HL-60/S4 treated with retinoic acid at 250 ng/mL for 4 days and 3 days (cell line): ENCODE measurements at regions not wholly inside any gene's neighbourhood (a gene's known extent, or its start where the extent isn't known, plus 50 kb on each side); places are given as distances from the start of the nearest gene placed in this dataset.

ENCODE experiments used
- in situ Hi-C: fragments of 300-500 bp; cut with MboI; formaldehyde crosslinking; loops from 2 replicates; pipeline ENCODE4 v1.7.0; 2022; ENCODE audit warnings: low sequenced_read_pairs

- in situ Hi-C loops = no loop called here
Observed at GRCh38 chr18:77815666-77816338, 566.2 kb downstream of the GALR1 start.

DNA sequence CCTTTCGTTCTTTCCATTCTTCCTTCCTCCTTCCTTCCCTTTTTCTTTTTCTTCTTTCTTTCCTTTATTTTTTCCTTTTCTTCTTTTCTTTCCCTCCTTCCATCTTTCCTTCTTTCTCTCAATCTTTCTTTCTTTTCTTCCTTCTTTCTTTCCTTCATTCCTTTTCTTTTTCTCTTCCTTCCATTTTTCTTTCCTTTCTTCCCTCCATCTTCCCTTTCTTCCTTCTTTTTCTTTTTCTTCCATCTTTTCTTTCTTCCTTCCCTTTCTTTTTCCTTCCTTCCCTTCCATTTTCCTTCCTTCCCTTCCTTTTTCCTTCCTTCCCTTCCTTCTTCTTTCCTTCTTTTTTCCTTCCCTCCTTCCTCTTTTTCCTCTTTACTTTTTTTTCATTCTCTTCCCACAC is 568.7 kb downstream of the GALR1 start:
- in situ Hi-C loops = no loop called here

- in situ Hi-C loops = no loop called here
Observed at GRCh38 chr18:77820472-77820871, 570.8 kb downstream of the GALR1 start.

- in situ Hi-C loops = no loop called here
Observed at GRCh38 chr18:77821892-77822291, 572.2 kb downstream of the GALR1 start.

- in situ Hi-C loops = no loop called here
Observed at GRCh38 chr18:77822632-77823031, 573.0 kb downstream of the GALR1 start.

- in situ Hi-C loops = no loop called here
Observed at GRCh38 chr18:77833807-77834206, 584.2 kb downstream of the GALR1 start.

DNA sequence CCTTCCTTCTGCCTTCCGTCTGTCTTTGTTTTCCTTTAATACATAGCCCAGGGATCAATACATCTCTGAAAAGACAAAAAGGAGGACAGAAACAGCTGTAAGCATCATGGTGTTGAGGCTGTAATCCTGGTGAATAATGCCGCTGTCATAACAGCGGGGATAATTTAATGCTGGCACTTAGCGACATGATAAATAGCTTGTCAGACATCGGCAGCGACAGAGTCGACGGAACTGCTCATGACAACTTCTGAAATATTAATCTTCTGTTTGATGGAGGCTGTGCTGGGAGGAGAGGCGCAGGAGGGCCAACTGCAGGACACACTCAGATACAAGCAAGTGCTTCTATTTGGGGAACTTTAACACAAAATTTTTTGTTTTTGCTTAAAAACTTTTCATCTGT is 602.2 kb downstream of the GALR1 start:
- in situ Hi-C loops = no loop called here

DNA sequence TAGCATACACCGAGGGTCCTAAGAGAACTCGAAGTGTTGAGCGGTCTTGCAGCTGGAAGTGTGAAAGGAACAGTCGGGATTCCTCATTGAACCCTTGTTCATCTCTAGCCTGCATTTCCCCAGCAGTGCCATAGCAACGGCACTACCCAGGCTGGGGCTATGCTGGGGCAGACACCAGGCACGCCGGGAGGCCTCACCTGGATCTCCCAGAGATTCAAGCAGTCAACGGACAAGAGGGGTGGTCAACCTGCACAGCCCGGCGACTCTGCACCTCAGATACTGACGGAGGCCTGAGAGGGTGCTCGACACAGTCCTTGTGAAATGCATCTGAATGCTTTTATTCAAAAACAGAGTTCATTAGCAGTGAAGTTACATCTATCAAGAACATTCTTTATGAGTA is 604.2 kb downstream of the GALR1 start:
- in situ Hi-C loops = no loop called here

DNA sequence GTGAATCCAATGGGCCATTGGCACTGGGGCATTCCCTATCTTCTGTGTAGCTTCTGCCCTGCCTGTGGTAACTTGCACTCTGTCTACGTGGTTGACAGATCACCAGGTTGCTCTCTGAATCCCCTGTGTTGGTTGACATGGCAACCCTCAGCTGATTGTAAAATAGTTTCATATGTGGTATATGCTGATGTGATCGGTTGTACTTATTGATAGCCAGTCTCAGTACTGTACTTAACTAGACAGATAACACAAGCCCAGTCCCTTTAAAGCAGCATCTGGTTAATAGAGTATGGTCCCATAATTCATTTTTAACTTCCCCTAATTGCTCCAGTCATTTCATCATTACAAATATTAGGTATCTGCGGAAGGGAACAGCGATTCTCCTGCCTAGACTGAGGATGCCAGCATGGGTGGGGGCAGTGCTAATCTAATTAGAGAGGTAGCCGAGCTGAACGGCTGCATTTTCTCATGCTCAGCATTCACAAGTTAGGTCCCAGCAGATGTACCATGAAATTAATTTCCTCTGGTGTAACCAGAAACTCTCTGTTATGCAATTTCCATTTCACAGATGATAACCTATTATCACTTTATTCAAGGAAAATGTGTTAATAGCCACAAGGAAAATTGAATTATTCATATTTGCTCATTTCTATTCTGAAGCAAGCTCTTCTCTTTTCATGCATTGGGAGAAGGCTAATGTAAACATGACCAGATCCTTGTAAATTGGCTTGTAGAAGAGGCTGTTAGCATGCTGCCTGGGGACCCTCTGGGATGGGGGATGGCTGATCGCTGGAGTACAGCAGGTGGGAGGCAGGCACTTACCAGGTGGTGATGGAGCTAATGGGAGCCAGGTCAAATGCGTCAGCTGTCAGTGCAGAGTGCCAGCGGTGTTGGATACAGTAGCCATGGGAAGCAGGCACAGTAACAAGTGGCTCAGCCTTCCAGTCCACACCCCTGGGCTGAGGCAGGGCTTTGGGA is 608.3 kb downstream of the GALR1 start:
- in situ Hi-C loops = no loop called here

- in situ Hi-C loops = no loop called here
Observed at GRCh38 chr18:77859634-77860033, 610.0 kb downstream of the GALR1 start.

DNA sequence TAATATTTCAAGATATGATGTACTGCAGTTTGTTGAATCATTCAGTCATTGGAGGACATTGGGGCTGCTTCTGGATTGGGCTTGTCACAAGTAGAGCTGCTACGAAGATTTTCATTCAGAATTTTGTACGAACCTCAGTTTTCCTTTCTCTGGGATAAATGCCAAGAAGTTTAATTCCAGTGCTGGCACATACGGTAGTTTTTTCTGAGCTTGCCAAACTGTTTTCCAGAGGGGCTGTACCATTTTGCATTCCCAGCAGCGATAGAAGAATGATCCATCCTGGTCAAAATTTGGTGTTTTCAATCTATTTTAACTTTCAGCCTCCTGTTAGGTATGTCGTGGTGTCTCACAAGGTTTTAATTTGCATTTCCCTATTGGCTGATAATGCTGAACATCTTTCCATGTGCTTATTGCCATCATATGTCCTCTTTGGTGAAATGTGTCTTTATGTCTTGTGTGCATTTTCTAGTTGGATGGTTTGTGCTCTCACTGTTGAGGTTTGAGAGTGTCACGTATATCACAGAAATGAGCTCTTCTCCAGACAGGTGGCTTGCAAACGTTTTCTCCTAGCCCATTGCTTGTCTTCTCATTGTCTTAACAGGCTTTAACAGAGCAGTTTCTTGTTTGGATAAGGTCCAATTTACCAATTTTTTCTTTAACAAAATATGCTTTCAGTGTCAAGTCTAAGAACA is 612.6 kb downstream of the GALR1 start:
- in situ Hi-C loops = no loop called here

- in situ Hi-C loops = no loop called here
Observed at GRCh38 chr18:77865853-77866252, 616.2 kb downstream of the GALR1 start.

- in situ Hi-C loops = no loop called here
Observed at GRCh38 chr18:77866351-77866750, 616.7 kb downstream of the GALR1 start.

DNA sequence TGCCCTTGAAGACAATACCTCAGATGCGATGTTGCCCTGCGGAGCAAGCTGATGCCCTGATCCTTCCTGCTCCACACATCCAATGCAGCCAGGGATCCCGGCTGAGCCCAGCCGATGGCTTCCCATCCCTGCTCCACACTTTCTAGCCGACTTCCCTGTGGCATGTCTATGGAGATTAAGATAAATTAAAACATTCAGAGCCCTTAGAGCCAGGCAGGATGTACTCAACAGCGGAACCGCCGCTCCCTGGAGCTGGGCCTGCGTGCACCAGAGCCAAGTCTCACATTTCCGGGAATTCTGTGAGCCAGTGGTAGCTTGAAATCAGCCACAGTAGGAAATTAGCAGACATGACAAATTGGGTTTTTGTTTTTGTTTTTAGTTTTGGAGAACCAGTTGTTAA is 620.6 kb downstream of the GALR1 start:
- in situ Hi-C loops = no loop called here

DNA sequence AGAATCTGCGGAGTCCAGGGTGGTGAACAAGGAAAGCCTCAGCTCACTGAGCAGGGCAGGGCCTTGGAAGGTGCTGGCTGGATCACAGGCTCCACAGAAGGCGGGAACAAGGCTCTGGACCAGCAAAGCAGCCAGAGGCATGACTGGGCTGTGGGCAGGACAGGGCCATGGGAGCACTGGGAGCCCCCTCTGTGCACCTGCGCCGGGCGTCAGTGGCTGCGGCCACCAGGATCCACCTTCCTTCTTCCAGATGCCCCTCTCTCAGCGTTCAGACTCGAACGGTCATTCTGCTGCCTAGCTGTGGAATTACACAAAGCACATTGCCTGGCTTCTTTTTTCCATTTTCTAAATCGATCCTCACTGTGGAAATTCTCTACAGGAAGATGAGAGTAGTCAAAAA is 621.2 kb downstream of the GALR1 start:
- in situ Hi-C loops = no loop called here

DNA sequence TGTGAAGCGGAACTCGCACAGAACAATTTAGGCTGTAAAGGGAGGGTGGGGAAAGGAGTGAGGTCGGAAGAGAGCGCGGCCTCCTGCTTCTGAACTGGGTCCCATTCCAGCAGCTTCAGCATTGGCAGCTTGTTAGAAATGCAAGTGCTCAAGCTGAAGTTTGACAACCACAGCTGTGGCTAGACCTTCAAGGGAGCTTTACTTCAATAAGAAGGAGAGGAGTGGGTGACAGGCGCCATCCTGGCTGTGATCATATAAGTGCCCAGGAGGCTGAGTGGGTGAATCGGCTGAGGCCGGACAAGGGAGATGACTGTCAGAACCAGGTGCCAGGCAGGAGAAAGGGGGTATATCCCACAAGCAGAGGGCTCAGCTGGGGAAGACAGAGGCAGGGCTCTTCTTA is 622.5 kb downstream of the GALR1 start:
- in situ Hi-C loops = no loop called here

- in situ Hi-C loops = no loop called here
Observed at GRCh38 chr18:77876319-77876865, 626.7 kb downstream of the GALR1 start.

GRCh38 chr18:77879829-77880228 is 630.2 kb downstream of the GALR1 start:
- in situ Hi-C loops = no loop called here

GRCh38 chr18:77884454-77884853 is 634.8 kb downstream of the GALR1 start:
- in situ Hi-C loops = no loop called here

DNA sequence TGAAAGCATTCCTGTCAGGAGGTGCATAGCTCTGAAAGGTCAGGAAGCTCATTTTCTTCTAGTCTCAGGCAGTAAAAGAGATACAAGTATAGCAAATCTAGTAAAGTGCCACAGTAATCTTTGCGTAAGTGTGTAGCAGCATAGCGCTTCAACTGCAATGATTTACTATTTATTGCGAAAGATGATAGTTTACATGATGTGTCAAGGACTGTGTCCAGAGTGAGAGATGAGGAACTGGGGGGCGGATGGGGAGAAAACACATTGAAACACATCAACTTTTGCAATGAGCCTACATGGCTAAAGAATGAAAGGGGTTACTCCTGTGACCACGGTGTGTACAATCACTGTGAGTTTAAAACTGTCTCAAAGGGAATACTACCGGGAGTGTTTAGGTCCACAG is 644.4 kb downstream of the GALR1 start:
- in situ Hi-C loops = no loop called here

DNA sequence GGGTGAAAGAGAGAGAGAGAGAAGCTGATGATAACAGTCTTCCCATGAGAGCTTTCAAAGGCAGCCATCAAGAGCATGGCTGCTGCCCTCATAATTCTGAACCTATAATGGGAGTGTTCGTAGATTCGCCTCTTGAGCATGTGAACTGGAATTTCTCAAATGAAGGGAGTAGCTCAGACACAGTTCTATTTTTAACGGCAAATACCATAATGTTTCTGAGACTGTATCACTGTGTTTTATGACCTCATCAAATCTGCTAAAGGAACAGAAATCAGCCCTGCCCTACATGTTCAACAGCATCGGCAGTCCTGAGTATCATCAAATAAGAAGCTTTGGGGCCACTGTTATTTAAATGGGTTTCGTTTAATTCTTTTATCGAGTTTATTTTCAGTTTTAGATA is 645.6 kb downstream of the GALR1 start:
- in situ Hi-C loops = no loop called here
